MV-4-11 (cell line): ENCODE measurements at regions not wholly inside any gene's neighbourhood (a gene's known extent, or its start where the extent isn't known, plus 50 kb on each side); places are given as distances from the start of the nearest gene placed in this dataset.
A peak's percentile ranks its signal among the peaks of the same experiment; 100 is the strongest.

Experiments
- DNase-seq: peaks from one replicate; lab custom pipeline; 2025; lab: John Stamatoyannopoulos, UW

DNA sequence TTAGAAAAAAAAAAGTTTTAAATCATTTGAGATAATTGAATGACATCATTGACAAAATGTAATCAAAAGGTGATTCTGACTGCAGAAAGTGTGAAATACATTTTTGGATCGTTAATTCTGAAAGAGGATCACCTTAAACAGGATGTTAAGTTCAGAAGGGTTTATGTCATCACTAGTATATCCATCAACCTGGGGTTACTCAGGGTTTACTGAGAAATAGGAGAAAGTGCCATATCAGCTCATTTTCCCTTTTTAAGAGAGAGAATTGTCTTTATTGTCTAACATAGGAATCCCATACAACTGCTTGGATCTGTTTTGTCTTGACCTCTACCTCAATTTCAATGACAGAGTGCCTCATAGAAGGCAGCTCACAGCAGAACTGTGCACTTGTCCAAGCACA is 466.1 kb upstream of the LINC00305 start:
- DNase-seq, result no peak

DNA sequence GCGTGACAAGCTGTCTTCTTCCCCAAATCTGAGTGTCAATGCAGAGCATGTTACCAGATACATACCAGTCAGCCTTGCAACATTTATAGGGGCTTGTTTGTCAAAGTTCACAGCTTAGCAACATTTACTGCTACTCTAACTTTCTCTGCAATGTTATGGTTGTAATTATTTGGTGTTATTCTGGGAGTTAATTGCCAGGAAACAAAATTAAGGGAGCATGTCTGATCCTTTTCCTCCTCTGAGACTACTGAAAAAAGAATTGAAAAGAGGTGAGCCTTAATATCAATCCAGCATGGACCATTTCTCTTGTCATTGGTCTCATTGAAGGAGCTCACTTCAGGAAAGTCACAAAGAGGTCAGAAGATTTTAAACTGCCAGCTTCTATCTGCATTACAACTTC is 465.6 kb upstream of the LINC00305 start:
- no peak for DNase-seq

DNA sequence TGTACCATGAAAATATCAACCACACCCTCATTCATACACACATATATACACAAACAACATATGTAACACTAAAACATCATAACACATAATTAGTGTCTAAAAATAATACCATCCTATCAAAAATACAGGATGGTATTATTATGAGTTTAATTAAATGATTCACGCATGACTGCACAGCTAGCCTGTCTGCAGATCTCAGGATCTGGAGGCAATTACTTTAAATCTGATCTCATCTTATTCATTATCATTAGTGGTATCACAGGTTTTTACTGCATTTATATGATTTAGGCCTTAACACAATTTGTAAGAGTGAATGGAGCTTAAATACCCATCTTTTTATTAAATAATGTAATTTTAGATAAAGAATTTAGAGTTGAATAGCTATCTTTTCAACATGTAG is 443.4 kb upstream of the LINC00305 start:
- no peak for DNase-seq

DNA sequence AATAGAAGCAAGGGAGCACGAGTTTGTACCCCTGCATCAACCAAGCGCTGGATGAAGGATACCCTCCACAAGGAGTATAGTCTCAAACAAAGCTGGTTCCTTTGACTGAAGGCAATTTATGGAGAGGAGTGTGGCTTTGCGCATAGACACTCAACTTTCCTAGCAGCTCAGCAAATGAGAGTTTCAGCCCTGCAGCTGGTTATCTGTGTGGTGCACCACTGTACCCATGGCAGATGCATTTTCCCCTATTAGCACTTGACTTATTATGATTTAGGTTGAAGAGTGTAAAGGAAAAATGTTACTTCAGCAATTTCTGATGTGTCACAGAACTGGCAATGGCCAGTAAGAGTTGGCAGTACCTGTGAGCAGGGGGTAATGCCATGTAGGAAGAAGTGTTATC is 440.1 kb upstream of the LINC00305 start:
- DNase-seq, result no peak

DNA sequence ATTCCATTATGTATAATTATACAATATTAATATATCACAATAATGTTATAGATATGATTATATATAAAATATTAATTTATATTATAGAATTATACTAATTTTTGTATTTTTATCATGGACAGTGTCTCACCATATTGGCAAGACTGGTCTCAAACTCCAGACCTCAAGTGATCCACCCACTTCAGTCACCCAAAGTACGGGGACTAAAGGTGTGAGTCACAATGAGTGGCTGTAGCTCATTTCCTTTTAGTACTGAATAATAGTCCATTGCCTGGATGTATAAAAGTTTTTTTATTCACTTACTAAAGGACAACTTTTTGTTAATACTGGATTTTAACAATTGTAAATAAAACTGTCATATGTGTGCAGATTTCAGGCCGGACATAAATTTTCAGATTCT is 417.6 kb upstream of the LINC00305 start:
- no peak for DNase-seq

DNA sequence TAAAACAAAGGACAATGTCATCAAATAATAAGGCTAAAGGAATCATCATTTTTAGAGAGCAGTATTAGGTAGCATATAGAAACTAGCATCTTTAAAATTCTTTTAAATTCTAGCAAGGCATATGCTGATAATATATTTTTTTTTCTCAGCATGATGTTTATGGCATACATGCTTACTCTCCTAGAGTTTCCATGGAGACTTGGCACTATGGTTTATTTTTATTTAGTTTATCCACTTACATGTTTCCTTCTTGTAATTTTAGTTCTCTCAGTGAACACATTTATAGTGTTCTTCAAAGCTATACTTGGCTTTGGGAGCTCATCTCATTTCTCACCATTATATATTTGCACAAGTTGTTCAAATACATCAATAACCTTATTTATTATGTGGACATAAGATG is 413.8 kb upstream of the LINC00305 start:
- DNase-seq, result no peak

DNA sequence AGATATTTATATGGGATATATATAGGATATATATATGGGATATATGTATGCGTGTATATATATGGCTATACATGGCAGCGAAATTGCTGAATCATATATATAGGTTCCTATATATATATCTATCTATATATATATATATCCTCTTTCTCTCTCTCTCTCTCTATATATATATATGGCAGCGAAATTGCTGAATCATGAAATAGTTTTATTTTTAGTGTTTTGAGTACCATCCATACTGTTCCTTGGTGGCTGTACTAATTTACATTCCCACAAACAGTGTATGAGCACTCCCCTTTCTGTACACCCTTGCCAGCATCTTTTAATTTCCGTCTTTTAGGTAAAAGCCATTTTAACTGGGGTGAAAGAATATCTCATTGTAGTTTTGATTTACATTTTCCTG is 397.6 kb upstream of the LINC00305 start:
- no peak for DNase-seq

DNA sequence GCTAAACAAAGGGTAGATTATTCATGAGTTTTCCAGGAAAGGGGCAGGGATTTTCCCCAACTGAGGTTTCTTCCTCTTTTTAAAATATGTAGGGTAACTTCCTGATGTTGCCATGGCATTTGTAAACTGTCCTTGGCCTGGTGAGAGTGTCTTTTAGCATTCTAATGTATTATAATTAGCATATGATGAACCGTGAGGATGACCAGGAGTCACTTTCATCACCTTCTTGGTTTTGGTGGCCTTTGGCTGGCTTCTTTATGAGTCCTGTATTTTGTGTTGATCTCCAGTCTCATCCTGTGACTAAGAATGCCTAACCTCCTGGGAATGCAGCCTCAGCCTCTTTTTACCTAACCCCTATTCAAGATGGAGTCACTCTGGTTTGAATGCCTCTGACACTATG is 391.0 kb upstream of the LINC00305 start:
- no peak for DNase-seq

DNA sequence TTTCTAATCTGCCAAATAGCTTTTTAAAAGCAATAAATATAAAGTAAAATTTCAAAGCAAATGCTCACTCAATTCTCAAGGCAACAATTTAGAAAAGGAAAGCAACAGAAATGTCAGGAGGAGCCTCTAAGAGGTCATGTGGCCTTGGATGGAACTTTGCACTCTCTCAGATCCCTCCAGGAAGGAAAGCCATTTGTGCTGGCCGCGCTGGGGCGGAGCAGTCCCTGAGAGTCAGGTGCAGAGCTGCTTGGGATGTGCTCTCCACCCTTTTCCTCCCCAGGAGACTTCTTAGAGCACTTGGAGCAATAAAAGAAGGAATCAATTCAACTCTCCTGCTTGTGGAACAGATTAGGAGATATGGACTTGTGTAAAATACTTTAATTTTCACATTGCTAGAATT is 379.8 kb upstream of the LINC00305 start:
- DNase-seq, result no peak

DNA sequence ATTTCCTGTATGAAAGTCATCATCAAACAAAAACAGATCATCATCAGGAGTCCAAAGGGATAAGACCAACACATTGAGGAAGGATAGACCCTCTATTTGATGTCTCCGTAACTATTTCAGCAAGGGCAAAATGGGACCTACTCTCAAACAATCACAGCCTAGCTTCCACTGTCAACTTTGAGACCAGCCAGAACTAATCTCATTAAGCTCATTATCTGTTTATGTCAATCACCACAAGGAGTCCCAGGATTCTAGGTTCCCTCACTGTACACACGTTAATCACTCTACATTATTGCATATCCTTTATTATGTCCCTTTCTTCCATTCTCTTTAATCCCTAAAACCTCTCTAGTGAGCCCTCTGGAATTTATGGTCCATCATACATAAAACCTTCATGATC is 370.3 kb upstream of the LINC00305 start:
- no peak for DNase-seq

DNA sequence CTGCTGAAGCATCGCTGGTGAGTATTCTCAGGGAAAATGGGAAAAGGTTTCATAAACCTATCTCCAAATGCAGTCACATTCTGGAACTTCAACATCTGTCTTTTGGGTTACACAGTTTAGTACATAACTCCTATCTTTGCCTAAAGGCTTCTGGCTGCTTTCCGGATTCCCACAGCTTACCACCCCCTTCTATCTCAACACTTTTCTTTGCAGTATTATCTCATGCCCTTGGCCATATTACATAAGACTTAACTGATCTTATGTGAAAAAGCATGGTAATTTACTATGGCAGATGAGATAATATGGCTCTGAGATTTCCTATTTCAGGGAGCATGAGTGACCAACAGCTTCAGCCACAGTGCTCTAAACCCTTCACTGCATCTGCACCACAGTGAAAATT is 369.3 kb upstream of the LINC00305 start:
- no peak for DNase-seq

DNA sequence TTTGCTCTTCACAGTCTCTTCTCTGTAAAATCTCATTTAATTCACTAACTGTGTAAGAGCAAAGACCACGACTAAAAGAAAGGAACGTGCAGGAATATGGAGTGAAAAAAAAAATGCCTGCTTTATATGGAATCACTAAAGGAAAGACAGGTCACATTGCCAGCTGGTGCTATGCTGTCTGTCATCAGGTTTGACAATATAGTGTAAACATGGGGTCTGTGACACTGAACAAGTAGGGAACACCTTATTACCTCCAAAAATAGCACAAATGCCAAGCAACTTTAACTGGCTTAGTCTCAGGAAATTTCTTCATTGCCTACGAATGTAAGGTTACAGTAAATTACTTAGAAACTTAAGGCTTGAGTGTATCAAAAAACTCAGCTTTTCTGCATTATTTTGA is 364.5 kb upstream of the LINC00305 start:
- DNase-seq, result no peak

DNA sequence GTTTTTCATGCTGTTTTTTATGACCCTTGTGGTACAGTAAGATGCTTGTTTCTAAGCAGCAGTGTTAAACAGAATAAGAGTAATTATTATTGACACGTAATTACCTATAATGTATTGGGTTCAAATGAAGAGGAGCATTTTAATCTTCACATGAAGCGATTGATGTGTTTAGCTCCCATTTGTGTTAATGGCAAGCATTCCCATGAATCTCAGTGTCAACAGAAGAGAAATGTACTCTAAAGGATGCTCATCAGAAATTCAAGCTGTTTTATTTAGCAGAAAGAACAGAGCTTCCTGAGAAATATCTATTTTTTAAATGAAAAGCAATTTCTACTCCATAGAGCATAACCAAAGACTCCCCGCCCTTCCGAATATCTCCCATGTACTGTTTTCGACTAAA is 341.3 kb upstream of the LINC00305 start:
- DNase-seq, result no peak

DNA sequence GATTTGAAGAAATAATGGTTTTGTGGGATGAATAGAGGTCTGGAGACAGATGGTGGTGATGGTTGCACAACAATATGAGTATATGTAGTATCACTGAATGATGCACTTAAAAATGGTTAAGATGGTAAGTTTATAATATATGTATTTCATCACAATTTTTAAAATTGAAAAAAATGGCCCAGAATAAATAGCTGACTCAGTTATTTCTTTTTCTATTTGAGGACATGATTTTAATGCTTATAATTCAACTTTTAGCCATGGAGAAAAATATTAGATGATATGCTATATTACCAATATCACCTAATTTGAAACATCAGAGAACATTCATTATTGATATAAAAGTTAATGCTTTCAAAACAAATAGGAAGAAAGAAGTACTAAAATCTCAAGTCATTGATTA is 339.8 kb upstream of the LINC00305 start:
- DNase-seq, result no peak

DNA sequence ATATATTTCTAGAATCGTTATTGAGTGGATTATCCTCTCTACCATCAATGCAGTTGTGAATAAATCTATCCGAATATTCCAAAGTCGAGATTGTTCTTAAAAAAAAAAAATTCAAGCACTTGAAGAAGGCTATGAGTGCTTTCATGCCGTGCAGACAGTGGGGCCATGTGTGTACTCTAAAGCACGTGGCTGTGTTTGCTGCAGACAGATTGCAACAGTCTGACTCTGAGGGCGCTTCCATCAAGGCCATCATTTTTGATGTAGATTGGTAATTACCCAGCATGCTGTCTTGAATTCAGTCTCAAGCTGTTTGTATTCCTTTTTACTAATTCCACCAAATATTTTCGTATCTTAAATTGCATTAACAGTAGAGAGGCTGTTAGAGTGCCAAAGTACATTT is 325.9 kb upstream of the LINC00305 start:
- no peak for DNase-seq

DNA sequence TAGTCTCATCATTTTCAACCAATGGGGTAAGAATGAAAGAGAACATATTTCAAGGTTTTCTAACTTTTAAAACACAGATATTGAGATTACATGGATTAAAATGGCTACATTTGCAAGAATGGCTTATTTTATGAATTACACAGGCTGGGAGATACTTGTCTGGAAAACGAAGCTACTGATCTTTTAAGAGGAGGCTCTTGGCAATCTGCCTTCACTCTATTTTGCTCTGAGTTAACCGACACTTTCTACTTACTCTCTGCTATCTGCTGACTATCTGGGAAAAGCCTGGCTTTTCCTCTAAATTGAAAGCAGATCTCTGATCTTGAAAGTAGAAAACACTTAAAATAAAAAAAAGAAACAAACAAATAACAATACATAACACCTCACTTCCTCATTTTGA is 325.4 kb upstream of the LINC00305 start:
- DNase-seq, result no peak

DNA sequence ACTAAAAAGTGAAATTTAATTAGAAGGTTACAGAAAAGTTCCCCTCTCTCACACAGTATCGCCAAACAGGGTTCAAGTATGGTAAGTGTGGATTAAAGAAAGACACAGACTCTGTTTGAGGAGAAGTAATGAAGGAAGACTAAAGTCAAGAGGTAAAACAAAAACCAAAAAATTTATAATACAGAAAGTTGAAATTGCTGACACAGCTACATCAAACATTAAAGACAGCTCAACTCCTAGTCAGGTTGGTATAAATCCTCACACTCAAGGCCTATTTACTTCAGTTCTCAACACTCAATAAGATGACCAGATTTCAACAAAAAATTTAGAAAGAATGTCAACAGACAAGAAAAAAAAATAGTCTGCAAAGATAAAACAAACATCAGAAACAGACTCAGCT is 300.5 kb upstream of the LINC00305 start:
- no peak for DNase-seq

DNA sequence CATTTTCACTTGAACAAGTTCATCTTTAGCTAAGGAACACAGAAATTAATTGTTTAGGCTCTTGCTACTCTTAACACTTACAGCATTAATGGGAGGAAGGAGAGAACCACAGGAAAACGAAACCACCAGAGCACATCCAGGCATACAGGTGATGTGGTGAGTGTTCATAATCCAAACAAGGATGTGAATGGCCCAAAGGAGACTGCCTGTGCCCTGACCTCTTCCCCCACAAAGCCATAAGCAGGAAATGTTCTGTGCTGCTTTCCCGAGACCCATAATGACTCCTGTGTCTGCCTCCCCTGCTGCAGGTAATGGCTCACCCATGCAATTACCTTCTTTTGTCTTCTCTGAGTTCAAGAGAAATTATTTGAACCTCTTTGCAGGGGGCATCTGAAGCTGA is 295.9 kb upstream of the LINC00305 start:
- DNase-seq, result no peak

DNA sequence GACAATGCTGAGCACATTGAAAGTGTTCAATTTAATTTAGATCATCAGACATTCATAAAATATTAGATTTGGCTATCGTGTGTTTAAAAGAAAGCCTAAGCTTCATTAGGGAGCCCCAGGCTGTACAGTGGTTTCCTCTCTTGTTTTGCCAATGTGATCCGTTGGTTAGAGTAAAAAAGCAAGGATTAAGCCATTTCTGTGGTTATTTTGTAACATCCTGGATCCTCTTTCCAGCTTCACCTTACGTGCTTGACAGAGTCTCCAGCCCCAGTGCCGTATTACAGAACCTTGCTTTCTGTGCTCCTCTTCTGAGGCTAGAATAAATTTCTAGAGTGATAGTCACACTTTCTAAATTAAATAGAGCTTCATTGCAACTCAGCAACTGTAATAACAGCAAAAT is 289.3 kb upstream of the LINC00305 start:
- DNase-seq, result peak; percentile 84

DNA sequence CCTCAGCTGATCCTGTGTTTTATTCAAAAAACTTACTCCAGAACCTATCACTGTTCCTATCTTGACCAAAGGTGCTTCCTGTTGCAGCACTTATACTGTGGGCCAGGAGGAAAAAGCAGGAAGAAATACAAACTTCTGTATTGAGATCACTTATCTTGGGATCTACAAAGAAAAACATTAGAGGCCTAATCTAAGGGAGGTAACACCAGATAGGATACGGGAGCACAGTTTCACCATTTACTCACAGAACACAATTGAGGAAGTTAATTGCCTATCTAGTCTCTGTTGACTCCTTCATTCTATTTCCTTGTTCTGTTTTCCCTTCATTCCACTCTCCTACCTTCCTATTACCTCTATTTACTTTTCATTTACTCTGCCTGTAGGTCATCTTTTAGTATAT is 287.2 kb upstream of the LINC00305 start:
- peak; percentile 46 for DNase-seq

DNA sequence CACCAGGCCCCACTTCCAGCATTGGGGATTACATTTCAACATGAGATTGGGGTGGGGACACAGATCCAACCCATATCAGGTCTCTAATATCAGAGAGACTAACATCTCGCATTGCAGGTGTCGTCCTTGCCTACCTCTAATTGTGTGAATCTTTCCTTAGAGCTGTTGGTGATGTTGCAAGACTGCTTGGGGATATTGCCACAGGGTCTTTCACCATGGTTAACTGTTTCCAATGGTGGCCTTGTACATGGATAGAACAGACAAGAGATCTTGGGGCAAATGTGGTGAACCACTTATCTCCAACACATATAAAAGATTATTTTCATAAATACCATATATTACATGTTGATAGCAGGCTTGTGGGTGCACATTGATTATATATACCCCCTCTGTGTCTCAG is 270.3 kb upstream of the LINC00305 start:
- DNase-seq, result no peak

DNA sequence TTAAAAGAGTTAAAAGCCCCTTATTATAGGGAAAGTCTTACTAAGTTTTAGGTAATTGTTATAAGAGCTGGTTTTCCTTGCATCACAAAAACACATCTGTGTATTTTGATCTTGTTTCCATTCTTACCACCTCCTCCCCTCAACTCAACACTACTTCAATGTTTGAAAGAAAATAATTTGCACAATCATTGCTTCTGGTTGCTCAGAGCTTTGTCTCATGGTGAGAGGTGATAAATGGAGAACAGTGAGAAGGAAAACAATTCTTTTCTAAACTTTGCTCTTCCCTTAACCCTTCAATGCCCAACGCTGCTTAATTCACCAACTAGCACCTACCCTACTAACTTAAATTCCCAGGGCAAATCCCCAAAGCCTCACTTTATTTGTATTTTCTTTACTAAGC is 268.1 kb upstream of the LINC00305 start:
- no peak for DNase-seq

DNA sequence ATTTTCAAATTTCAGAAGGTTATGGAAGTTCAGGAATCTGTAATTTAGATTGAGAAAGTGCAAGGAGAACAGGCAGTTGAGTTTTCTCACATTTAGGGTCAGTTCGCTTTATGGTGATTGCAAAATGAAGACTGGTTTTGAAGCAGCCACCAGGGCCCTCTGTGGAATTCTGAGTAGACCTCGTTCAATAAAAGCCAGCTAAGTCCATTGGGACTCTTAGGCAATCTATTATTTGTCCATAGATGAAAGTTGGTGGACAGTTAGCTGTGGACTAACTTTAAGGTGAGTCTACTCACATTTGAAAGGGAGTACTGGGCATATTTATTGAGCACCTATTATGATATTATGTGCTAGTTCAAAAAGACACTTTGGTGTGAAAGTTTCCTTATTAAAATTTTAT is 266.3 kb upstream of the LINC00305 start:
- no peak for DNase-seq

DNA sequence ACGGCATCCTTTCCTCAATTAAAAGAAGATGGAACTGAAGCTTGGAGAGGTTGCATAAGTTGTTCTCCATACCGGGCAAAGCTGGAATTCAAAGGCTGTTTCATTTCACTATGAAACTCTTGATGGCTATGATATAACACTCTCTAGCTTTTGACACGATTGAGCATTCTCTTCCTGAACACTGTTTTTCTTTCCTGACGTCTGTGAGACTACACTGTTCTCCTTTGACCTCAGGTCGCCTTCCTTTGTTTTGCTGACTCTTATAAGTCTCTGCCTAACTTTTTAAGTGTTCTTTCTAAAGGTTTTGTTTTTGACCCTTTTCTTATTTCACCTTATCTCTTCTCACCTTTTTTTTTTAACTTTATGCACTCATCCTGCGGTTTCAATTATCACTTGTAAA is 261.8 kb upstream of the LINC00305 start:
- DNase-seq, result no peak

DNA sequence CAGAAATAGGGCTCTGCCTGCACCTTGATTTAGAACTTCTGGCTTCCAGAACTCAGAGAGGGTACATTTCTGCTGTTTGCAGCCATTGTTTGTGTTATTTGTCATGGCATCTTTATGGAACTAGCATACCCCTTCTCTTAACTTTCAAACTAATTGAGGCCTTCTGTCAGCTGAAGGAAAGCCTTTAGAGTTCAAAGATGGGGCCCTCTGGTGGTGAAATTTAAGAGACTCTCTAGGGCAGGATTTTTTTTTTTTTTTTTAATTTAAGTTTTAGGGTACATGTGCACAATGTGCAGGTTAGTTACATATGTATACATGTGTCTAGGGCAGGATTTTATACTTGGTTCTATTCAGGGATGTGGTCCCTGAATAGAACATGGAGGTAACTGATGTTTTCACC is 260.6 kb upstream of the LINC00305 start:
- DNase-seq, result peak; percentile 4
